ENCODE measurements at regions not wholly inside any gene's neighbourhood (a gene's known extent, or its start where the extent isn't known, plus 50 kb on each side); places are given as distances from the start of the nearest gene placed in this dataset.
"Not testable (repeated sequence)": the region's sequence is repeated elsewhere in the genome, so short reads cannot be mapped to it uniquely, and the experiment has no call there.

DNA sequence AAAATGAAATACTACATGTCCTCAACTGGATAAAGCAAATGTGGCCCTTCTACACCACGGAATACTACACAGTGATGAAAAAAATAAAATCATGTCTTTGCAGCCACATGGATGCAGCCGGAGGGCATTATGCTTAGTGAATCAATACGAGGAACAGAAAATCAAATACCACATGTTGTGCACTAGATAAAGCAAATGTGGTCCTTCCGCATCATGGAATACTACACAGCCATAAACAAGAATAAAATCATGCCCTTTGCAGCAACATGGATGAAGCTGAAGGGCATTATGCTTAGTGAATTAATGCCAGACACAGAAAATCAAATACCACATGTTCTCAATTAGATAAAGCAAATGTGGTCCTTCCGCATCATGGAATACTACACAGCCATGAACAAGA, 204.4 kb downstream of the GOLGA6L6 start:
- H3K4me1 ChIP-seq; H3K27ac ChIP-seq; DNase-seq (ENCODE audit: low spot score); H3K36me3 ChIP-seq; H3K27me3 ChIP-seq; H3K4me3 ChIP-seq; H3K9me3 ChIP-seq: not testable (repeated sequence)

DNA sequence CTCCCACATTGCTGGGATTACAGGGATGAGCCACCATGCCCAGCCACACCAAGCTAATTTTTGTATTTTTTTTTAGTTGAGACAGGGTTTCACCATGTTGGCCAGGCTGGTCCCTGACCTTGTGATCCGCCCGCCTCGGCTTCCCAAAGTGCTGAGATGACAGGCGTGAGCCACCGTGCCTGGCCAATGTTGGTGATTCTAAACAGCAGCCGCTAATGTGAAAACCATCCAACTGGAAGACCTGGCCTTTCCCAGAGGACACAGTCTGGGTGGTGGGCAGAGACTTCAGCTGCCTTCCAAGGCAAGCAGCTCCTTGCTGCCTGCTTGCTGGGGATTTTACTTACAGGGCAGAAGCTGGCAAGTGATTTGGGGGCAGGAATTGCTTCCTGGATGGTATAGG, 207.1 kb downstream of the GOLGA6L6 start:
- H3K4me1 ChIP-seq; H3K9me3 ChIP-seq; DNase-seq (ENCODE audit: low spot score); H3K27me3 ChIP-seq; H3K36me3 ChIP-seq; H3K4me3 ChIP-seq; H3K27ac ChIP-seq: not testable (repeated sequence)

DNA sequence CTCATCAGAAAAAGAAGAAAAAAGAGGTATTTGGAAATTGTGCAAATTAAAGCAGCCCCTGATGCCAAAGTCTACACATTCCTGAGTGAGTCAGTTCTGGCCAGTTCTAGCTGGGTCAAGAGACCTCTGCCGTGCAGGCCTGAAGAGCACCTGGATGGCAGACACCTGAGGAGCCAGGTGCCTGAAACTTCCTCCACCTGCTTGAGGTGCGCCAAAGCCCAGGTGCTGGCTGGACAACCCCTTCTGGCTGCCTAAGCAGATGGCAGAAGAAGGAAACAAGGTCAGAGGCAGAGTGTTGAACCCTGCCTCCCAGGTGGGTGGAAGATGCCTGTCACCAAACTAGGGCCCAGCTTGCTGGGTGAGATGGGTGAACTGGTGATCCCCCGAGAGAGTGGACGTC, 215.8 kb downstream of the GOLGA6L6 start:
- H3K9me3 ChIP-seq; H3K36me3 ChIP-seq; H3K4me3 ChIP-seq; H3K4me1 ChIP-seq; H3K27me3 ChIP-seq; H3K27ac ChIP-seq; DNase-seq (ENCODE audit: low spot score): not testable (repeated sequence)

DNA sequence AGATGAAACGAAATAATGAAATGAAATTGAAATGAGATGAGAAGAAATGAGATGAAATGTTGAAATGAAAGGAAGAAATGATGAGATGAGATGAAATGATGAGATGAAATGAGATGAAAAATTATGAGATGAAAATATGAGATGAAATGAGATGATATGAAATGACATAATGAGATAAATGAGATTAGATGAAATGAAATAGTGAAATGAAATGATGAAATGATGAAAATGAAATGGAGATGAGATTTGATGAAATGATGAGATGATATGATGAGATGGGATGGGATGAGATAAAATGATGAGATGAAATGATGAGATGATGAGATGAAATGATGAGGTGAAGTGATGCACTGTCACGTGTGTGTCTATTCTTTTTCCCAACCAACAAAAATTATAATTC, 224.5 kb downstream of the GOLGA6L6 start:
- H3K4me3 ChIP-seq; H3K36me3 ChIP-seq; H3K4me1 ChIP-seq; H3K27me3 ChIP-seq; H3K27ac ChIP-seq; H3K9me3 ChIP-seq; DNase-seq (ENCODE audit: low spot score): not testable (repeated sequence)

DNA sequence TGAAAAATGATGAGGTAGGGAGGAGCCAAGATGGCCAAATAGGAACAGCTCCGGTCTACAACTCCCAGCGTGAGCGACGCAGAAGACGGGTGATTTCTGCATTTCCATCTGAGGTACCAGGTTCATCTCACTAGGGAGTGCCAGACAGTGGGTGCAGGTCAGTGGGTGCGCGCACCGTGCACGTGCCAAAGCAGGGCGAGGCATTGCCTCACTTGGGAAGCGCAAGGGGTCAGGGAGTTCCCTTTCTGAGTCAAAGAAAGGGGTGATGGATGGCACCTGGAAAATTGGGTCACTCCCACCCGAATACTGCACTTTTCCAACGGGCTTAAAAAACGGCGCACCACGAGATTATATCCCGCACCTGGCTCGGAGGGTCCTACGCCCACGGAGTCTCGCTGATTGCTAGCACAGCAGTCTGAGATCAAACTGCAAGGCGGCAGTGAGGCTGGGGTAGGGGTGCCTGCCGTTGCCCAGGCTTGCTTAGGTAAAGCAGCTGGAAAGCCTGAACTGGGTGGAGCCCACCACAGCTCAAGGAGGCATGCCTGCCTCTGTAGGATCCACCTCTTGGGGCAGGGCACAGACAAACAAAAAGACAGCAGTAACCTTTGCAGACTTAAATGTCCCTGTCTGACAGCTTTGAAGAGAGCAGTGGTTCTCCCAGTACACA, 230.5 kb downstream of the GOLGA6L6 start:
- H3K27me3 ChIP-seq = not testable (repeated sequence)

DNA sequence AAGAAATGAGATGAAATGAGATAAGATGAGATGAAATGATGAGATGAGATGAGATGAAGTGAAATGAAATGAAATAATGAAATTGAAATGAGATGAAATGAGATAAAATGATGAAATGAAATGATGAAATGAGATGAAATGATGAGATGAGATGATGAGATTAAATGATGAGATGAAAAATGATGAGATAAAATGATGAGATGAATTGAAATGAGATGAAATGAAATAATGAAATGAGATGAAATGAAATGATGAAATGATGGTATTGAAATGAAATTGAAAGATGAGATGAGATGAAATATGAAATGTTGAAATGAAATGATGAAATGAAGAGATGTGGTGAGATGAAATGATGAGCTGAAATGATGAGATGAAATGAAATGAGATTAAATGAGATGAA, 231.0 kb downstream of the GOLGA6L6 start:
- TF ChIP-seq, protein P1, sequence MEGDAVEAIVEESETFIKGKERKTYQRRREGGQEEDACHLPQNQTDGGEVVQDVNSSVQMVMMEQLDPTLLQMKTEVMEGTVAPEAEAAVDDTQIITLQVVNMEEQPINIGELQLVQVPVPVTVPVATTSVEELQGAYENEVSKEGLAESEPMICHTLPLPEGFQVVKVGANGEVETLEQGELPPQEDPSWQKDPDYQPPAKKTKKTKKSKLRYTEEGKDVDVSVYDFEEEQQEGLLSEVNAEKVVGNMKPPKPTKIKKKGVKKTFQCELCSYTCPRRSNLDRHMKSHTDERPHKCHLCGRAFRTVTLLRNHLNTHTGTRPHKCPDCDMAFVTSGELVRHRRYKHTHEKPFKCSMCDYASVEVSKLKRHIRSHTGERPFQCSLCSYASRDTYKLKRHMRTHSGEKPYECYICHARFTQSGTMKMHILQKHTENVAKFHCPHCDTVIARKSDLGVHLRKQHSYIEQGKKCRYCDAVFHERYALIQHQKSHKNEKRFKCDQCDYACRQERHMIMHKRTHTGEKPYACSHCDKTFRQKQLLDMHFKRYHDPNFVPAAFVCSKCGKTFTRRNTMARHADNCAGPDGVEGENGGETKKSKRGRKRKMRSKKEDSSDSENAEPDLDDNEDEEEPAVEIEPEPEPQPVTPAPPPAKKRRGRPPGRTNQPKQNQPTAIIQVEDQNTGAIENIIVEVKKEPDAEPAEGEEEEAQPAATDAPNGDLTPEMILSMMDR (IDR thresholded peaks at IDR 0.05) = no peak
- no peaks in the 10 kb centered on the region for H3K27me3 ChIP-seq
- no peaks in the 10 kb centered on the region for H3K4me1 ChIP-seq
- H3K9me3 ChIP-seq = no peaks in the 10 kb centered on the region
- no peak overlapping the region for H3K4me3 ChIP-seq
- no peak for DNase-seq (ENCODE audit: low spot score)
- no peaks in the 10 kb centered on the region for H3K36me3 ChIP-seq
- H3K27ac ChIP-seq = no peak overlapping the region

More for the DNA sequence above, 230.5 kb downstream of the GOLGA6L6 start:
- H3K27ac ChIP-seq; DNase-seq (ENCODE audit: low spot score); H3K36me3 ChIP-seq; H3K9me3 ChIP-seq; H3K4me3 ChIP-seq; H3K4me1 ChIP-seq: not testable (repeated sequence)

DNA sequence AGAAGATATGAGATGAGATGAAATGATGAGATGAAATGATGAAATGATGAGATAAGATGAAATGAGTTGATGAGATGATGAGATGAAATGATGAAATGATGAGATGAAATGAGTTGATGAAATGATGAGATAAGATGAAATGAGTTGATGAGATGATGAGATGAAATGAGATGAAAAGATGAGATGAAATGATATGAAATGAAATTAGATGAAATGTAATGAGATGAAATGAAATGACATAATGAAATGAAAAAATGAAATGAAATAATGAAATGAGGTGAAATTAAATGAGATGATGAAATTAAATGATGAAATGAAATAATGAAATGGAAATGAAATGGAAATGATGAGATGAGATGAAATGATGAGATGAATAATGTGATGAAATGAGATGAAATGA, 231.6 kb downstream of the GOLGA6L6 start:
- H3K27me3 ChIP-seq; H3K27ac ChIP-seq; H3K9me3 ChIP-seq; H3K4me1 ChIP-seq; DNase-seq (ENCODE audit: low spot score); H3K4me3 ChIP-seq; H3K36me3 ChIP-seq: not testable (repeated sequence)

DNA sequence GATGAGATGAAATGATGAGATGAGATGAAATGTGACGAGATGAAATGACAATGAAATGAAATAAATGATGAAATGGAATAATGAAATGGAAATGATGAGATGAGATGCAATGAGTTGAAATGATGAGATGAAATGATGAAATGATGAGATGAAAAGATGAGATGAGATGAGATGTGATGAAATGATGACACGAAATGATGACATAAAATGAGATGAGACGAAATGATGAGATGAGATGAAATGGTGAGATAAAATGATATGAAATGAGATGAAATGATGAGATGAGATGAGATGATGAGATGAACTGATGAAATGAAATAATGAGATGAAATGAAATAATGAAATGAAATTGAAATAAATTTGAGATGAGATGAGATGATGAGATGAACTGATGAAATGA, 232.2 kb downstream of the GOLGA6L6 start:
- DNase-seq (ENCODE audit: low spot score); H3K4me1 ChIP-seq; H3K36me3 ChIP-seq; H3K4me3 ChIP-seq; H3K9me3 ChIP-seq; H3K27me3 ChIP-seq; H3K27ac ChIP-seq: not testable (repeated sequence)

DNA sequence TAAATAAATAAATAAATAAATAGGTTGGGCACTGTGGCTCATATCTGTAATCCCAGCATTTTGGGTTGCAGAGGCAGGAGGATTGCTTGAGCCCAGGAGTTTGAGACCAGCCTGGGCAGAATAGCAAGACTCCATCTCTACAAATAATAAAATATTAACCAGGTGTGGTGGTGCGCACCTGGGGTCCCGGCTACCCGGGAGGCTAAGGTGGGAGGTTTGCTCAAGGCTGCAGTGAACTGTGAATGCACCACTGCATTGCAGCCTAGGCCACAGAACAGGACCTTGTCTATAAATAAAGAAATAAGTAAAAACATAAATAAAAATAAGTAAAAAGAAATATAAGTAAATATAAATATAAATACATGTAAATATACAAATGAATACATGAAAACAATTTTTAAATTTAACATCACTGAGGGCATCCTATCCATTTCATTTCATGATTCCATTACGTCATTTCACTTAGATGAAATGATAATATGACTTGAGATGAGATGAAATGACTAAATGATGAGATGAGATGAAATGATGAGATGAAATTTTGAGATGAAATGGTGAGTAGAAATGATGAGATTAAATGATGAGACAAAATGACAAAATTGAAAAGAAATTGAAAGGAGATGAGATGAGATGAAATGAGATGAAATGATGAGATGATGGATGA, 233.4 kb downstream of the GOLGA6L6 start:
- H3K4me3 ChIP-seq, H3K4me1 ChIP-seq, H3K27ac ChIP-seq, H3K36me3 ChIP-seq, H3K27me3 ChIP-seq, H3K9me3 ChIP-seq: not testable (repeated sequence)
- DNase-seq (ENCODE audit: low spot score) = peak; percentile 57

DNA sequence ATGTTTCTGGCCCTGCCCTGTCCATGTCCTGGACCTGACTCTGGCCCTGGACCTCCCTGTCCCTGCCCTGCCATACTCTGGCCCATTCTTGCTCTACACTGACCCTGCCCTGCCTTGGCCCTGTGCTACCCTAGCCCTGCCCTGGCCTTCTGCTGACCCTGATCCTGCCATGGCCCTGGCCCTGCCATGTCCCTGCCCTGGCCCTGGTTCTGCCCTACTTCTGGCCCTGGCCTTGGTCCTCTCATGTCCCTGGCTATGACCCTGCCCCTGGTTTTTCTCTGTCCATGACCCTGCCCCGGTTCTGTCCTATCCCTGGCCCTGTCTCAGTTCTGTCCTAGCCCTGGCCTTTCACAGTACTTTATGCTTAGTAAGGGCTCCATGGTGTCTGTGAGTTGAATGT, 234.5 kb downstream of the GOLGA6L6 start:
- H3K4me1 ChIP-seq; H3K36me3 ChIP-seq; DNase-seq (ENCODE audit: low spot score); H3K9me3 ChIP-seq; H3K4me3 ChIP-seq; H3K27me3 ChIP-seq; H3K27ac ChIP-seq: not testable (repeated sequence)

DNA sequence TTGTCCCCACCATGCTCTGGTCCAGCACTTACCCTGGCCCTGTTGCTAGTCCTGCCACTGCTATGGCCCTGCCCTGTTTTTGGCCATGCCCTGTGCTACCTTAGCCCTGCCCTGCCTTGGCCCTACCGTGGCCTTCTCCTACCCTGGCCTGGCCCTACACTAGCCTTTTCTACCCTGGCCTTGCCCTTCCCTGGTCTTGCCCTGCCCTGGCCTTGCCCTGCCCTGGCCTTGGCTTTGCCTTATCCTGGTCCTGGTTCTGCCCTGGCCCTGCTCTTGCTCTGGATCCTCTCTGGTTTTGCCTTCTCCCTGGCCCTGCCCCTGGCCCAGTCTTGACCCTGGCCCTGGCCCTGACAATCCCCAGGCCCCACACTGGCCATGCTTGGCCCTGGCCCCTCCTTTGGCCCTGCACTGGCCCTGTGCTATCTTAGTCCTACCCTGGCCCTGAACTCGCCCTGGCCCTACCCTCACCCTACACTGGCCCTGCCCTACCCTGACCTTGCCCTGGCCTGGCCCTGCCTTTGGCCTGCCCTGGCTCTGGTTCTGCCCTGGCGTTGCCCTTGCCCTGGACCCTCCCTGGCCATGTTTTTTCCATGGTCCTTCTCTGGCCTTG, 235.0 kb downstream of the GOLGA6L6 start:
- not testable (repeated sequence) for H3K36me3 ChIP-seq; H3K9me3 ChIP-seq; DNase-seq (ENCODE audit: low spot score); H3K27me3 ChIP-seq; H3K4me1 ChIP-seq; H3K4me3 ChIP-seq; H3K27ac ChIP-seq

DNA sequence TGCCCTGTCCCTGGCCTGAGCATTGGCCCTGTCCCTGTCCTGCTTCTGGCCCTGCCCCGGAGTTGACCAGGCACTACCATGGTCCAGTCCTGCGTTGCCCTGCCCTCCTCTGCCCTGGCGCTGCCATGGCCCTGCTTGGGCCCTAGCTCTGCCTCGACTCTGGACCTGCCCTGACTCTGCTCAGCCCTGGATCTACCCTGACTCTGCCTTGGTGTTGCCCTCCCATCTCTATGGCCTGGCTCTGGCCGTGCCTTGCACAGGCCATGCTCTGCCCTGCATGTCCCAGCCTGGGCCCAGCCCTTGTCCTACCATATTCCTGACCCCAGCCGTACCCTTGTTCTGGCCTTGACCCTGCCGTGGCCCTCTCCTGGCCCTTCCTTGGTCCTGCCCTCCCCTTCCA, 235.7 kb downstream of the GOLGA6L6 start:
- H3K27ac ChIP-seq; H3K27me3 ChIP-seq; H3K36me3 ChIP-seq; DNase-seq (ENCODE audit: low spot score); H3K4me3 ChIP-seq; H3K9me3 ChIP-seq; H3K4me1 ChIP-seq: not testable (repeated sequence)

DNA sequence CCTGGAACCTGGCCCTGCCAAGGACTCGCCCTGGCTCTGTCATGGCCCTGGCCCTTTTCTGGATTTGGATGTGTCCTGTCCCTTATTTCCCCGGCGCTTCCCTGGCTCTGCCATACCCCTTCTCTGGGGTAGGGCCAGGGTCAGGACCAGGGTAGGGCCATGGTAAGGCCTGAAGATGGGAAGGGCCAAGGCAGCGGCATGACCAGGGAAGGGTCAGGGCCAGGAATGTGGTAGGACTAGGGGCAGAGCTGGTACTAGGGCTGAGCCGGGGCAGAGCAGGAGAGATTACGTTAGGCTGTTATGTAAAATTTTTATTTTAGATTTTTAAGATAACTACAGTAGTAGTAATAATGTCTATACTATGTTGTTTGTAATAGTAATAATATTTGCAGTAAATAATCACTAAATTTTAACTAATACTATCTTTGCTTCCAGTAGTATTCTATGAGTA, 236.6 kb downstream of the GOLGA6L6 start:
- H3K4me3 ChIP-seq; H3K9me3 ChIP-seq; DNase-seq (ENCODE audit: low spot score); H3K27me3 ChIP-seq; H3K27ac ChIP-seq; H3K4me1 ChIP-seq; H3K36me3 ChIP-seq: not testable (repeated sequence)

DNA sequence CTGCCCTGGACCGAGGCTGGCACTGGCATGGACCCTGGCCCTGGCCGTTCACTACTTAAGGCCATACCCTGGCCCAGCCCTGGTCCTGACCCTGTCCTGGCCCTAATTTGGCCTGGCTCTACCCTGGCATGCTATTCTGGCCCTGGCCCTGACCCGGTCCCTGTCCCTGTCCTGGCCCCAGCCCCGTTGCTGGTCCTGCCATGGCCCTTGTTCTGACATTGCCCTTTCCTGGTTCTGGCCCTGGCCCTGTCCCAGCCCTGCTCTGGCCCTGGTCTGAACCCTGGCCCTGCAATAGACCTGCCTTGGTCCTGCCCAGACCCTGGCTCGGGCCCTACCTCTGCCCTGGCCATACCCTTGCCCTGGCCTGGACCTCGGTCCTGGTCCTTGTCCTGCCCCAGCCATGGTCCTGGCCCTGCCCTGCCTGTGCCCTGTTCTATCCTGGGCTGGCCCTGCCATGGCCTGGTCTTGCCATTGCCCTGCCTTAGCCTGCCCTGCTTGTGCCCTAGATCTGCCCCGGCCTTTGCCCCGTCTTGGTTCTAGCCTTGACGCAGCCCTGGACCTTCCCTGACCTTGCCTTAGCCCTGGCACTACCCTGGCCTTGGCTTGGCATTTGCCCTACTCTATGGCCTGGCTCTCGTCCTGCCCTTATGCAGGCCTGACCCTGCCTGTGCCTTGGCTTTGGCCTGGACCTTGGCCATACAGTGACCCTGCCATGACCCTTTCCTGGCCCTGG, 237.2 kb downstream of the GOLGA6L6 start:
- H3K27ac ChIP-seq, H3K4me1 ChIP-seq, H3K4me3 ChIP-seq, H3K27me3 ChIP-seq, H3K9me3 ChIP-seq, H3K36me3 ChIP-seq: not testable (repeated sequence)
- DNase-seq (ENCODE audit: low spot score) = peak; percentile 58
